Dendritic cell treated with granulocyte-macrophage colony-stimulating factor and Interleukin-4, amounts not matched to agents 40 ng/mL and 50 ng/mL, for 4 days (primary cell): ENCODE measurements at regions not wholly inside any gene's neighbourhood (a gene's known extent, or its start where the extent isn't known, plus 50 kb on each side); places are given as distances from the start of the nearest gene placed in this dataset.
"Not testable (repeated sequence)": the region's sequence is repeated elsewhere in the genome, so short reads cannot be mapped to it uniquely, and the experiment has no call there.

Experiments used
- H3K27ac Mint-ChIP-seq: one replicate; pipeline ENCODE4 v1.8.0; 2022; ENCODE audit warnings: mild to moderate bottlenecking, mixed read lengths
- H3K27me3 Mint-ChIP-seq: one replicate; pipeline ENCODE4 v1.8.0; 2022; ENCODE audit warnings: mild to moderate bottlenecking, mixed read lengths
- H3K36me3 Mint-ChIP-seq: one replicate; pipeline ENCODE4 v1.8.0; 2022; ENCODE audit warnings: low read depth, mixed read lengths
- H3K4me1 Mint-ChIP-seq: one replicate; pipeline ENCODE4 v1.8.0; 2022; ENCODE audit warnings: low read depth, mixed read lengths
- H3K4me3 Mint-ChIP-seq: one replicate; pipeline ENCODE4 v1.8.0; 2022; ENCODE audit warnings: mild to moderate bottlenecking, moderate library complexity, mixed read lengths
- H3K9me3 Mint-ChIP-seq: one replicate; pipeline ENCODE4 v1.8.0; 2022; ENCODE audit warnings: mixed read lengths
- intact Hi-C: fragments of 100-400 bp; cut with micrococcal nuclease; formaldehyde crosslinking; loops from one replicate; pipeline ENCODE4 v1.15.0; 2022

DNA sequence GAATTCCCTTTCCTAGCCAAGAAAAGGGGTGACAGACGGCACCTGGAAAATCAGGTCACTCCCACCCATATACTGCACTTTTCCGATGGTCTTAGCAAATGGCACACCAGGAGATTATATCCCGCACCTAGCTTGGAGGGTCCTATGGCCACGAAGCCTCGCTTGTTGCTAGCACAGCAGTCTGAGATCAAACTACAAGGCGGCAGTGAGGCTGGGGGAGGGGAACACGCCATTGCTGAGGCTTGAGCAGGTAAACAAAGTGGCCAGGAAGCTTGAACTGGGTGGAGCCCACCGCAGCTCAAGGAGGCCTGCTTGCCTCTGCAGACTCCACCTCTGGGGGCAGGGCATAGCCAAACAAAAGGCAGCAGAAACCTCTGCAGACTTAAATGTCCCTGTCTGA is 190.8 kb downstream of the NFKBIZ start:
- peaks cover 17% of the 10 kb centered on the region for H3K4me1 Mint-ChIP-seq
- H3K27ac Mint-ChIP-seq, intact Hi-C loops, H3K27me3 Mint-ChIP-seq, H3K36me3 Mint-ChIP-seq, H3K4me3 Mint-ChIP-seq: not testable (repeated sequence)
- H3K9me3 Mint-ChIP-seq = peaks cover 18% of the 10 kb centered on the region

DNA sequence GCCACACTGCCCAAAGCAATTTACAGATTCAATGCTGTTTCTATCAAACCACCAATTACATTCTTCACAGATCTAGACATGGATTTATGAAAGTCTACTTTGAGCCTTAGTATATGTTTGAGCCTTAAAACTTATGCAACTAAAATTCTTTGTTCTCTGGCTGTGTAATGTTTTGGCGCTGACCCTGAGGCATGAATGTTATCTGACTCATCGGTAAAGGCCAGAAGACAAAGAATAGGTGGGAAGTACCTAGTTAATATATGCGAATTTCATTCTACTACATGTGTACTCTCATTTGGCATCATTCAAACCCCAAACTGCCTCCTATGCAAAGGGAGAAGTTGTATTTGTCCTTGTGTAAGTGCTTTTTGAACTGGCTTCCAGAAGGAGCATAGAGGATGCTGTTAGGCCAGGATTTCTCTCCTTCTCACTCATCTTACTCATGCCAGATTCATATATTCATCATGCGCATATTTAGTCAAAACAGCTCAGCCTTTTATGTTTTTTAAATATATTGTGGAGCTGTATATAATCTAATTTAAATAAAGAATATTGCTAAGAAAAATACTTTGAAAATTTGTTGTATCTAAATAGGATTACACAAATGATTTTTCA is 204.2 kb downstream of the NFKBIZ start:
- Mint-ChIP-seq H3K36me3 (peaks cover 10% of the 10 kb centered on the region), H3K4me1 (peaks cover 4% of the 10 kb centered on the region), H3K4me3 (no peak overlapping the region), H3K27ac (no peak overlapping the region), H3K9me3 (peaks cover 35% of the 10 kb centered on the region), H3K27me3 (no peaks in the 10 kb centered on the region)
- intact Hi-C loops = no loop called here

GRCh38 chr3:102054543-102055080 is 205.3 kb downstream of the NFKBIZ start:
- peaks cover 16% of the 10 kb centered on the region for H3K4me1 Mint-ChIP-seq
- H3K27me3 Mint-ChIP-seq = no peaks in the 10 kb centered on the region
- no peak overlapping the region for H3K4me3 Mint-ChIP-seq
- no peak overlapping the region for H3K27ac Mint-ChIP-seq
- H3K9me3 Mint-ChIP-seq = peaks cover 24% of the 10 kb centered on the region
- peaks cover 10% of the 10 kb centered on the region for H3K36me3 Mint-ChIP-seq
- intact Hi-C loops = no loop called here

DNA sequence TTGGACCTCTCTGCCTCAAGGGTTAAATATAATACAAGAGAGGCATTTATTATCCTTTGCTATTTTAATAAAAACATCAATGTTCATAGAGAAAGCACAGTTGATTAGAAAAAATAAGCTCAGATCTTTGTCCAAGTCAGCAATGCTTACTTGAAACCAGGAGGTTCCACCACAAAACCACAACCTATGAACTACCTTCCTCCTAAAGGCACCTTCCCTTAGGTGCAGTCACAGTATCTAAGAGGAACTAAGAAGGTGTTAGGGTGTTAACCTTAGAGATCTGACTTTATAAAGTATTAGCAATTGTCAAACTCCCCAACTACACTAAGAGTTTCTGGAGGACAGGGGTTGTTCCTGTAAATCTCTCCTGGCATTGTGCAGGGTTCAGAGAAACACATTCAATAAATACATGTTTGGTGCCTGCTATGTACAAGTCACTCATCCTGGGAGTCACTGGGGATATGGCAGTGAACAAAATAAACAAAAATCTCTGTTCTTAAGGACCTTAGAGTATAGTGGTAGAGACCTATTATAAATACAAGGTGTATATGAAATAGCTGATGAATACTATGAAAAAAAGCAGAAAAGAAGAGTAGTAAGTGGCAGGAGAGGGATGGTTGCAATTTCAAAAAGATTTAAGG is 208.6 kb downstream of the NFKBIZ start:
- no peaks in the 10 kb centered on the region for H3K27me3 Mint-ChIP-seq
- no peaks in the 10 kb centered on the region for H3K9me3 Mint-ChIP-seq
- no peak overlapping the region for H3K27ac Mint-ChIP-seq
- peaks cover 16% of the 10 kb centered on the region for H3K4me1 Mint-ChIP-seq
- no peaks in the 10 kb centered on the region for H3K36me3 Mint-ChIP-seq
- H3K4me3 Mint-ChIP-seq = no peak overlapping the region
- intact Hi-C loops = no loop called here

DNA sequence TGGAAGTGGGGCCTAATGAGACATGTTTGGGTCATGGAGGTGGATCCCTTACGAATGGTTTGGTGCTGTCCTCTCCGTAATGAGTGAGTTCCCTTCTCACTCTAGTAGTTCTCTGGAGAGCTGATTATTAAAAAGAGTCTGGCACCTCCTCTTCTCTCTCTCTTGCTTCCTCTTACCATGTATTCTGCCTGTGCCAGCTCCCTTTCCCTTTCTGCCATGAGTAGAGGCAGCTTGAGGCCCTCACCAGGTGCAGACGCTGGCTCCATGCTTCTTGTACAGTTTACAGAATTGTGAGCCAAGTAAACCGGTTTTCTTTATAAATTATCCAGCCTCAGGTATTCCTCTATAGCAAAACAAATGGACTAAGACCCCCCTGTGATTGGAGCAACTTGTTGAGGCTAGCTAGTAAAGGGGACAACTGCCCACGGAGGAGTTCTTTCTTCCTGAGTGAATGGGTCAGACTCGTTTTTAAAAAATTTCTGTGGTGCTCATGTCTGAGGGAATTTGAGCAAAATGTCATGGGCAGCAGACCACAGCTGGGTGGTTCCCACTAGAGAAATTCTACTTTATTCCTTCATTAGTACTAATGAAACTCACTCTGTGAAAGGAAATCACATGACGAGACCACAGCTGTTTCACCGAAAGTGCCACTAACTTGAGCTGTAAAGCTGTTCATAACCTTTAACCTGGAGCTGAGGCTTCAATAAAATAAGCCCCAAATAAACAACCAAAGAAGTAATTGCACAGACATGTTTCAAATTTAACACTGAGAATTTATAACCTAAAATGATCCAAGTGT is 210.0 kb downstream of the NFKBIZ start:
- H3K9me3 Mint-ChIP-seq = no peaks in the 10 kb centered on the region
- peaks cover 16% of the 10 kb centered on the region for H3K4me1 Mint-ChIP-seq
- intact Hi-C loops = no loop called here
- no peaks in the 10 kb centered on the region for H3K27me3 Mint-ChIP-seq
- H3K36me3 Mint-ChIP-seq = no peaks in the 10 kb centered on the region
- H3K27ac Mint-ChIP-seq = no peak overlapping the region
- no peak overlapping the region for H3K4me3 Mint-ChIP-seq

GRCh38 chr3:102060814-102061213 is 211.5 kb downstream of the NFKBIZ start:
- Mint-ChIP-seq H3K36me3 (no peaks in the 10 kb centered on the region), H3K27me3 (no peaks in the 10 kb centered on the region), H3K4me1 (peaks cover 16% of the 10 kb centered on the region), H3K27ac (no peak overlapping the region), H3K9me3 (no peaks in the 10 kb centered on the region), H3K4me3 (no peak overlapping the region)
- intact Hi-C loops = no loop called here

GRCh38 chr3:102063572-102063971 is 214.3 kb downstream of the NFKBIZ start:
- Mint-ChIP-seq H3K27ac (no peak overlapping the region), H3K27me3 (no peaks in the 10 kb centered on the region), H3K4me3 (no peak overlapping the region), H3K36me3 (no peaks in the 10 kb centered on the region), H3K4me1 (peaks cover 11% of the 10 kb centered on the region), H3K9me3 (no peaks in the 10 kb centered on the region)
- intact Hi-C loops = no loop called here

GRCh38 chr3:102066470-102066869 is 217.2 kb downstream of the NFKBIZ start:
- intact Hi-C loops = no loop called here
- no peak overlapping the region for H3K27ac Mint-ChIP-seq
- no peaks in the 10 kb centered on the region for H3K9me3 Mint-ChIP-seq
- no peaks in the 10 kb centered on the region for H3K4me1 Mint-ChIP-seq
- no peak overlapping the region for H3K4me3 Mint-ChIP-seq
- H3K27me3 Mint-ChIP-seq = peaks cover 1% of the 10 kb centered on the region
- no peaks in the 10 kb centered on the region for H3K36me3 Mint-ChIP-seq

- Mint-ChIP-seq H3K27ac (no peak overlapping the region), H3K4me3 (no peak overlapping the region), H3K4me1 (no peaks in the 10 kb centered on the region), H3K36me3 (no peaks in the 10 kb centered on the region), H3K27me3 (peaks cover 1% of the 10 kb centered on the region), H3K9me3 (no peaks in the 10 kb centered on the region)
- intact Hi-C loops = no loop called here
Observed at GRCh38 chr3:102068327-102068726, 219.0 kb downstream of the NFKBIZ start.

DNA sequence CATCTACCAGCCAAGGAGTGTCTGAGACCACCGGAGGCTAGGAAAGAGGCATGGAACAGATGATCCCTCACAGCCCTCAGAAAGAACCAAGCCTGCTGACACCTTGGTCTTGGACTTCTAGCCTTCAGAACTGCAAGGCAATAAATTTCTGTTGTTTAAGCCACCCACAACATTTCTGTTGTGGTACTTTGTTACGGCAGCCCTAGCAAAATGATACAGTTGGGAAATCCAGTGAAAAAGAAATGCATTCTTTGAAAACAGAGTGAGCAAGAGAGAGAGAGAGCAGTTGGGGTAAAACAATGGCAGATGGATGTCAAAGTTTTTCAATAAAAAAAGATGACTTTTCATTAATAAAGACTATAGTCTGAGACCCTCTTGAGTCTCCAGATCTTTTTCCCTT is 219.4 kb downstream of the NFKBIZ start:
- Mint-ChIP-seq H3K4me3 (no peak overlapping the region), H3K9me3 (no peaks in the 10 kb centered on the region), H3K27ac (no peak overlapping the region), H3K36me3 (no peaks in the 10 kb centered on the region), H3K27me3 (peaks cover 1% of the 10 kb centered on the region), H3K4me1 (no peaks in the 10 kb centered on the region)
- intact Hi-C loops = no loop called here

GRCh38 chr3:102069211-102069662 is 219.9 kb downstream of the NFKBIZ start:
- intact Hi-C loops = no loop called here
- Mint-ChIP-seq H3K36me3 (no peaks in the 10 kb centered on the region), H3K9me3 (no peaks in the 10 kb centered on the region), H3K27ac (no peak overlapping the region), H3K27me3 (peaks cover 1% of the 10 kb centered on the region), H3K4me1 (no peaks in the 10 kb centered on the region), H3K4me3 (no peak overlapping the region)

DNA sequence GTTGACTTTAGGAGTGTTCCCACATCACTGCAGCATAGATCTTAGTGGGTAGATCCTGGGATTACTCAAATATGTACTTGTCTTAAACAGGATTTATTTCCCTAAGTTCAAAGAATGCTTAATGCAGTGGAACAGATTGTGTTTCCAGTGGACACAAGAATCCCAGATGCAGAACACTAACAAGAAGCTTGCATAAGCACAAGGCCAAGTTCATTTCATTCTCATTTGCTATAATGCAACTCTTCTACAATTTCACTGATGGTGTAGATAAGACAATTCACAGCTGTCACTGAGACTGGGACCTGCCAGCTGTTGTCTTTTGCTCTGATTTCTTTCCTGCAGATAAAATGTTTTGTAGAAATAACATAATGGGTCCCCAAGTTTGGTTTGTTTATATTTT is 225.6 kb downstream of the NFKBIZ start:
- H3K4me1 Mint-ChIP-seq = peaks cover 31% of the 10 kb centered on the region
- H3K9me3 Mint-ChIP-seq = no peaks in the 10 kb centered on the region
- no peak overlapping the region for H3K27ac Mint-ChIP-seq
- H3K4me3 Mint-ChIP-seq = no peak overlapping the region
- intact Hi-C loops = no loop called here
- H3K36me3 Mint-ChIP-seq = no peaks in the 10 kb centered on the region
- H3K27me3 Mint-ChIP-seq = no peaks in the 10 kb centered on the region

DNA sequence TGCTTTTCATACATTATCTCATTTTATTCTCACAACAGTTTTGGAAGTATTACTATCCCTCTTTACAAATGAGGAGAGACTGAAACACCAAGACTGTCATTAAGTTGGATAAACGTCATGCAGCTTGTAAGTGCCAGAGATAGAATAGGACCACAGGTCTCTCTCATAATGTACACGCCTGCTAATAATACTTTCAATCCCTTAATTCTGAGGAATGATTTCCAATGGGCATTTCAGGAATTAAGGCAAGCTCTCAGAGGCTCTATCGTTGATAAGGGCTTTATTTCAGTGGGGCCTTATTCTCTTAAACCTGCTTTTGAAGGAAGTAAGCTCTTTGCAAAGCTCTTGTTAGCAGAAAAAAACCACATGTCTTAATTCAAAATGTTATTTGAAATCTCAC is 229.1 kb downstream of the NFKBIZ start:
- intact Hi-C loops = no loop called here
- no peaks in the 10 kb centered on the region for H3K27me3 Mint-ChIP-seq
- peaks cover 41% of the 10 kb centered on the region for H3K4me1 Mint-ChIP-seq
- no peak overlapping the region for H3K4me3 Mint-ChIP-seq
- H3K9me3 Mint-ChIP-seq = no peaks in the 10 kb centered on the region
- H3K36me3 Mint-ChIP-seq = no peaks in the 10 kb centered on the region
- H3K27ac Mint-ChIP-seq = peak overlapping the region; percentile 82
